IMR-90 (cell line): ENCODE measurements at regions not wholly inside any gene's neighbourhood (a gene's known extent, or its start where the extent isn't known, plus 50 kb on each side); places are given as distances from the start of the nearest gene placed in this dataset.

Experiments used
- CEBPB ChIP-seq: IDR thresholded peaks from 2 replicates; pipeline ENCODE4 v1.6.1; 2012; ENCODE audit warnings: low read depth, low read length, improper control_type of control experiment
- NFE2L2 ChIP-seq: fragments of 150-350 bp; IDR thresholded peaks from 2 replicates; pipeline ENCODE4 v1.6.1; 2016; ENCODE audit warnings: low read depth, mild to moderate bottlenecking, low read length
- POLR2A ChIP-seq: IDR thresholded peaks from 2 replicates; pipeline ENCODE4 v1.6.1; 2012; ENCODE audit warnings: mild to moderate bottlenecking, low read depth, low read length
- RCOR1 ChIP-seq: IDR thresholded peaks from 2 replicates; pipeline ENCODE4 v1.6.1; 2012; ENCODE audit warnings: mild to moderate bottlenecking, low read length, improper control_type of control experiment; ENCODE audit not compliant: insufficient replicate concordance
- RFX5 ChIP-seq: IDR thresholded peaks from 2 replicates; pipeline ENCODE4 v1.8.0; 2012; ENCODE audit warnings: low read depth, mild to moderate bottlenecking, low read length, moderate library complexity
- SMC3 ChIP-seq: fragments of 150-350 bp; IDR thresholded peaks from 2 replicates; pipeline ENCODE4 v1.6.1; 2016; ENCODE audit warnings: low read depth, mild to moderate bottlenecking, antibody characterized with exemption, low read length, moderate library complexity
- TF ChIP-seq, protein P1 (sequence below): conservative IDR thresholded peaks from 2 replicates; pipeline ENCODE4 v1.5.1; 2012; ENCODE audit warnings: mild to moderate bottlenecking, low read depth, low read length, improper control_type of control experiment
- TF ChIP-seq, protein P2 (sequence below): fragments of 150-350 bp; IDR thresholded peaks from 2 replicates; pipeline ENCODE4 v1.6.1; 2016; ENCODE audit warnings: low read depth, mild to moderate bottlenecking, low read length, moderate library complexity, borderline replicate concordance

DNA sequence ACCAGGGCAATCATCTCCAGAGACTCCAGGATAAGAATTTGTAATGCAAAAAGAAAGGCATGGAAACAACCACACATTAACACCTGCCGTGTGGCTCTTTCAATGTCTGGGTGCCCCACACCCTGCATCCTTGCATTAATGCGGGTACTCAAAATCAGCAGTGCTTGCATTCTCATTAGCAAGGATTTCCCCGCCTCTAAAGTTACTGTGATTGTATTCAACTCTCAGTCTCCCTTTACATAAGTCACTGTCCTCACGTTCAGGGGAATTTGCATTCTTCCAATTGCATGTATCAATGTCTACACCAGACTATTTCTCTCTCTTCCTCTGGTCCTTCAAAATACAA lies 324.3 kb downstream of the FOXL1 start:
- TF ChIP-seq, protein P1, sequence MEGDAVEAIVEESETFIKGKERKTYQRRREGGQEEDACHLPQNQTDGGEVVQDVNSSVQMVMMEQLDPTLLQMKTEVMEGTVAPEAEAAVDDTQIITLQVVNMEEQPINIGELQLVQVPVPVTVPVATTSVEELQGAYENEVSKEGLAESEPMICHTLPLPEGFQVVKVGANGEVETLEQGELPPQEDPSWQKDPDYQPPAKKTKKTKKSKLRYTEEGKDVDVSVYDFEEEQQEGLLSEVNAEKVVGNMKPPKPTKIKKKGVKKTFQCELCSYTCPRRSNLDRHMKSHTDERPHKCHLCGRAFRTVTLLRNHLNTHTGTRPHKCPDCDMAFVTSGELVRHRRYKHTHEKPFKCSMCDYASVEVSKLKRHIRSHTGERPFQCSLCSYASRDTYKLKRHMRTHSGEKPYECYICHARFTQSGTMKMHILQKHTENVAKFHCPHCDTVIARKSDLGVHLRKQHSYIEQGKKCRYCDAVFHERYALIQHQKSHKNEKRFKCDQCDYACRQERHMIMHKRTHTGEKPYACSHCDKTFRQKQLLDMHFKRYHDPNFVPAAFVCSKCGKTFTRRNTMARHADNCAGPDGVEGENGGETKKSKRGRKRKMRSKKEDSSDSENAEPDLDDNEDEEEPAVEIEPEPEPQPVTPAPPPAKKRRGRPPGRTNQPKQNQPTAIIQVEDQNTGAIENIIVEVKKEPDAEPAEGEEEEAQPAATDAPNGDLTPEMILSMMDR = no peak
- no peak for TF ChIP-seq POLR2A
- no peak for TF ChIP-seq RCOR1
- TF ChIP-seq RFX5 = no peak
- TF ChIP-seq, protein P2, sequence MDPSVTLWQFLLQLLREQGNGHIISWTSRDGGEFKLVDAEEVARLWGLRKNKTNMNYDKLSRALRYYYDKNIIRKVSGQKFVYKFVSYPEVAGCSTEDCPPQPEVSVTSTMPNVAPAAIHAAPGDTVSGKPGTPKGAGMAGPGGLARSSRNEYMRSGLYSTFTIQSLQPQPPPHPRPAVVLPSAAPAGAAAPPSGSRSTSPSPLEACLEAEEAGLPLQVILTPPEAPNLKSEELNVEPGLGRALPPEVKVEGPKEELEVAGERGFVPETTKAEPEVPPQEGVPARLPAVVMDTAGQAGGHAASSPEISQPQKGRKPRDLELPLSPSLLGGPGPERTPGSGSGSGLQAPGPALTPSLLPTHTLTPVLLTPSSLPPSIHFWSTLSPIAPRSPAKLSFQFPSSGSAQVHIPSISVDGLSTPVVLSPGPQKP = no peak
- no peak for TF ChIP-seq SMC3
- TF ChIP-seq NFE2L2 = no peak
- no peak for TF ChIP-seq CEBPB
